GM23338 (cell line): ENCODE measurements at regions not wholly inside any gene's neighbourhood (a gene's known extent, or its start where the extent isn't known, plus 50 kb on each side); places are given as distances from the start of the nearest gene placed in this dataset.
A peak's percentile ranks its signal among the peaks of the same experiment; 100 is the strongest.

ENCODE experiments used
- ATAC-seq: fragments of 200-7000 bp; cut with Tn5 transposase; 3 replicates; pipeline ENCODE4 v1.9.1; 2020
- DNase-seq: peaks from one replicate; pipeline ENCODE4 v3.0.0-alpha.2; 2015; ENCODE audit warnings: low spot score
- H2AFZ ChIP-seq: fragments of 200-600 bp; sonication (generic); 2 replicates; pipeline ENCODE4 v1.8.0; 2016; ENCODE audit warnings: antibody characterized with exemption, mild to moderate bottlenecking, moderate library complexity
- H3F3A ChIP-seq: fragments of 200-600 bp; sonication (generic); replicated peaks from 2 replicates; pipeline ENCODE4 v1.8.0; 2017; ENCODE audit warnings: antibody characterized with exemption, mixed run types, low read depth
- H3K27ac ChIP-seq: fragments of 200-600 bp; sonication (generic); 2 replicates; pipeline ENCODE4 v1.6.1; 2016; ENCODE audit warnings: low read depth
- H3K27me3 ChIP-seq: fragments of 200-600 bp; sonication (generic); 2 replicates; pipeline ENCODE4 v1.8.0; 2016; ENCODE audit warnings: mild to moderate bottlenecking, mixed run types, moderate library complexity; ENCODE audit not compliant: insufficient read depth
- H3K36me3 ChIP-seq: fragments of 200-600 bp; sonication (generic); 2 replicates; pipeline ENCODE4 v1.8.0; 2016; ENCODE audit warnings: mild to moderate bottlenecking; ENCODE audit not compliant: insufficient read depth
- H3K4me1 ChIP-seq: fragments of 200-600 bp; sonication (generic); 2 replicates; pipeline ENCODE4 v1.8.0; 2016; ENCODE audit warnings: mild to moderate bottlenecking, moderate library complexity; ENCODE audit not compliant: insufficient read depth
- H3K4me2 ChIP-seq: fragments of 200-600 bp; sonication (generic); 2 replicates; pipeline ENCODE4 v1.7.1; 2017; ENCODE audit warnings: mixed run types
- H3K4me3 ChIP-seq: fragments of 200-600 bp; sonication (generic); 2 replicates; pipeline ENCODE4 v1.6.1; 2016; ENCODE audit warnings: mixed run types
- H3K79me2 ChIP-seq: fragments of 200-600 bp; sonication (generic); replicated peaks from 2 replicates; pipeline ENCODE4 v1.8.0; 2017; ENCODE audit warnings: mild to moderate bottlenecking; ENCODE audit not compliant: insufficient read depth
- H3K9me2 ChIP-seq: fragments of 200-600 bp; sonication (generic); 2 replicates; pipeline ENCODE4 v1.8.0; 2017; ENCODE audit not compliant: insufficient read depth
- H4K20me1 ChIP-seq: fragments of 200-600 bp; sonication (generic); replicated peaks from 2 replicates; pipeline ENCODE4 v1.8.0; 2017; ENCODE audit warnings: mild to moderate bottlenecking; ENCODE audit not compliant: insufficient read depth
- H3K27ac Mint-ChIP-seq: 2 replicates; pipeline ENCODE4 v1.8.0; 2020; ENCODE audit warnings: inconsistent platforms, mild to moderate bottlenecking, moderate library complexity, mixed read lengths
- H3K27me3 Mint-ChIP-seq: 3 replicates; pipeline ENCODE4 v1.8.0; 2022; ENCODE audit warnings: low read depth, mild to moderate bottlenecking, moderate library complexity, mixed read lengths, inconsistent platforms; ENCODE audit not compliant: insufficient read depth, poor library complexity
- H3K36me3 Mint-ChIP-seq: 3 replicates; pipeline ENCODE4 v1.8.0; 2021; ENCODE audit warnings: low read depth, mild to moderate bottlenecking, inconsistent platforms, moderate library complexity, mixed read lengths
- H3K4me1 Mint-ChIP-seq: 3 replicates; pipeline ENCODE4 v1.8.0; 2020; ENCODE audit warnings: mild to moderate bottlenecking, inconsistent platforms, mixed read lengths
- H3K4me3 Mint-ChIP-seq: 3 replicates; pipeline ENCODE4 v1.8.0; 2021; ENCODE audit warnings: moderate library complexity, mild to moderate bottlenecking, inconsistent platforms, mixed read lengths
- H3K9me3 Mint-ChIP-seq: 3 replicates; pipeline ENCODE4 v1.8.0; 2020; ENCODE audit warnings: moderate library complexity, mild to moderate bottlenecking, inconsistent platforms, mixed read lengths
- CREB1 ChIP-seq: fragments of 250-450 bp; sonication (Bioruptor Pico); IDR thresholded peaks from 2 replicates; pipeline ENCODE4 v1.5.0; 2020; ENCODE audit warnings: low read depth, mild to moderate bottlenecking, moderate library complexity
- EZH2 ChIP-seq: fragments of 200-600 bp; sonication (generic); IDR thresholded peaks from one replicate; pipeline ENCODE4 v1.8.0; 2017; ENCODE audit warnings: antibody characterized with exemption, mild to moderate bottlenecking, low read depth; ENCODE audit not compliant: unreplicated experiment
- EZH2phosphoT487 ChIP-seq: fragments of 200-600 bp; sonication (generic); IDR thresholded peaks from one replicate; pipeline ENCODE4 v1.8.1; 2018; ENCODE audit warnings: antibody characterized with exemption; ENCODE audit not compliant: unreplicated experiment
- JUNB ChIP-seq: IDR thresholded peaks from one replicate; pipeline ENCODE4 v1.6.1; 2016; ENCODE audit warnings: antibody characterized with exemption; ENCODE audit not compliant: unreplicated experiment
- NANOG ChIP-seq: IDR thresholded peaks from 2 replicates; pipeline ENCODE4 v1.6.1; 2016; ENCODE audit warnings: antibody characterized with exemption, borderline replicate concordance
- POLR2AphosphoS5 ChIP-seq: IDR thresholded peaks from 2 replicates; pipeline ENCODE4 v1.6.1; 2016; ENCODE audit warnings: antibody characterized with exemption, low read depth
- ZNF114 ChIP-seq: fragments of 250-450 bp; sonication (Bioruptor Pico); IDR thresholded peaks from 2 replicates; pipeline ENCODE4 v1.5.0; 2020; ENCODE audit warnings: mild to moderate bottlenecking, moderate library complexity
- ZNF331 ChIP-seq: fragments of 250-450 bp; sonication (Bioruptor Pico); IDR thresholded peaks from 2 replicates; pipeline ENCODE4 v1.5.0; 2020; ENCODE audit warnings: low read depth, mild to moderate bottlenecking, moderate library complexity
- TF ChIP-seq, protein P1 (sequence below), 2 experiments: fragments of 200-600 bp in 1 of 2; sonication (generic) in 1 of 2; conservative IDR thresholded peaks; 2 replicates each; pipeline versions ENCODE4 v1.5.1 to v1.6.1; 2016 to 2017; ENCODE audit warnings: antibody characterized with exemption in 2 of 2, low read depth in 2 of 2, mild to moderate bottlenecking in 2 of 2, moderate library complexity in 1 of 2
- TF ChIP-seq, protein P2 (sequence below): IDR thresholded peaks from one replicate; pipeline ENCODE4 v1.6.1; 2018; ENCODE audit warnings: antibody characterized with exemption; ENCODE audit not compliant: unreplicated experiment
- TF ChIP-seq, protein P3 (sequence below): IDR thresholded peaks from 2 replicates; pipeline ENCODE4 v1.6.1; 2016; ENCODE audit warnings: antibody characterized with exemption
- TF ChIP-seq, protein P4 (sequence below): fragments of 250-450 bp; sonication (Bioruptor Pico); IDR thresholded peaks from 2 replicates; pipeline ENCODE4 v1.5.0; 2020; ENCODE audit warnings: mild to moderate bottlenecking, moderate library complexity

DNA sequence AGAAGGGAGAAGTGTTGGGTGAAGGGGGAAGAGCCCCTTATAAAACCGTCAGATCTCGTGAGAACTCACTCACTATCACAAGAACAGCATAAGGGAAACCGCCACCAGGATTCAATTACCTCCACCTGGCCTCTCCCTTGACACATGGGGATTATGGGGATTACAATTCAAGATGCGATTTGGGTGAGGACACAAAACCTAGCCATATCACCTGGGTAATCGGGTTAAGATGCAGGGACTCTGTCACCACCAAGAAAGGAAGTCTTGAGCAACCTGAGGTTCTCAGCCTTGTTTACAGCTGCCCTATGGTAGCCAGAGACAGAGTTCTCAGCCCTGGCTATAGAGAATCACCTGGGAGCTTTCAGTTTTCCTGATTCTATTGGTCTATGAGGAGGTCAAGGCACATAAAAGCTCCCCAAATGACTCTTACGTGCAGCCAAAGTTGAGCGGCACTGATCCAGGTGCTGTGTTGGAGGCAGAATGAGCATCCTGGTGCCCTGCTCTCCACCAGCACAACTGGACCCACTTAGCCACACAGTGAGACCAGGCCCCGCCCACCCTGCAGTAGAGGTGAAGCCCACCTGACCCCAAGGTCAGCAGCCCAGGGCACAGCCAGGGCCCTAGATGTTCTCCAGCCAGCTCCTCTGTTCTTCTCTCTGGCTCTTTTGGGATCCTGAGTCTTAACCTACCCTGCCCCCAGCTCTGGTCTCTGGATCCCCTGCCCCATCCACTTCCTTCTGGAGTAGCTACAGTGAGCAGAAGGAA lies 138.5 kb upstream of the CDH5 start (continued):
- TF ChIP-seq ZNF114, result no peak
- no peak for TF ChIP-seq EZH2
- TF ChIP-seq NANOG, result no peak
- no peak for TF ChIP-seq JUNB
- no peak for TF ChIP-seq POLR2AphosphoS5

DNA sequence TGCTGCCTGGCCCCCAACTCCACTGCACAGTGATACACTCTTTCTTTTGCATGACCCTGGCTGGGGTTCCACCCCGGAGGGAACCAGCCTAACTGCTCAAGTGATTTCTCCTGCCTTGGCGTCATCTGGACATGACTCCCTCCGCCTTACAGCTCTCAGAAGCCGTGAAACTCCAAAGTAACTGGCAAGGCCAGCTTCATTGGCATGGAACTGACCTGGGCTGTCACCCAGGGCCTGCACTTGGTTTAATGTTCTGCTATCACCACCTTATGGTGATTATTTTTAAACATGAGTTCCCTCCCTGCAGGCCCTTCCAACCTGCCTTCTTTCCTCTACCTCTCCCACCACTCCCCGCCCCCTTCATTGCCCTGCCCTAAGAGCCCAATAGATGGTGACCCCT lies 139.7 kb upstream of the CDH5 start:
- H3K27ac Mint-ChIP-seq, result 0 out of 2 replicates have a peak overlapping the region, but pooled peaks have one; percentile 31
- no peaks in the 10 kb centered on the region for H4K20me1 ChIP-seq
- no peaks in the 10 kb centered on the region for H3K9me3 Mint-ChIP-seq
- H2AFZ ChIP-seq, result no peak overlapping the region
- no peaks in the 10 kb centered on the region for H3K36me3 ChIP-seq
- peaks cover 7% of the 10 kb centered on the region for H3K27me3 Mint-ChIP-seq
- H3K4me1 Mint-ChIP-seq, result no peaks in the 10 kb centered on the region; the same call in 1 of the 3 replicates
- no peaks in the 10 kb centered on the region for H3K36me3 Mint-ChIP-seq
- no peaks in the 10 kb centered on the region for H3K4me1 ChIP-seq
- H3K9me2 ChIP-seq, result no peaks in the 10 kb centered on the region
- H3K27ac ChIP-seq, result no peak overlapping the region
- no peak overlapping the region for H3K4me3 ChIP-seq
- DNase-seq (no peak), ATAC-seq (no peak)
- no peaks in the 10 kb centered on the region for H3K79me2 ChIP-seq
- H3K4me2 ChIP-seq, result no peak overlapping the region
- no peak overlapping the region for H3K4me3 Mint-ChIP-seq
- H3F3A ChIP-seq, result no peaks in the 10 kb centered on the region
- H3K27me3 ChIP-seq, result no peaks in the 10 kb centered on the region
- TF ChIP-seq, protein P1, sequence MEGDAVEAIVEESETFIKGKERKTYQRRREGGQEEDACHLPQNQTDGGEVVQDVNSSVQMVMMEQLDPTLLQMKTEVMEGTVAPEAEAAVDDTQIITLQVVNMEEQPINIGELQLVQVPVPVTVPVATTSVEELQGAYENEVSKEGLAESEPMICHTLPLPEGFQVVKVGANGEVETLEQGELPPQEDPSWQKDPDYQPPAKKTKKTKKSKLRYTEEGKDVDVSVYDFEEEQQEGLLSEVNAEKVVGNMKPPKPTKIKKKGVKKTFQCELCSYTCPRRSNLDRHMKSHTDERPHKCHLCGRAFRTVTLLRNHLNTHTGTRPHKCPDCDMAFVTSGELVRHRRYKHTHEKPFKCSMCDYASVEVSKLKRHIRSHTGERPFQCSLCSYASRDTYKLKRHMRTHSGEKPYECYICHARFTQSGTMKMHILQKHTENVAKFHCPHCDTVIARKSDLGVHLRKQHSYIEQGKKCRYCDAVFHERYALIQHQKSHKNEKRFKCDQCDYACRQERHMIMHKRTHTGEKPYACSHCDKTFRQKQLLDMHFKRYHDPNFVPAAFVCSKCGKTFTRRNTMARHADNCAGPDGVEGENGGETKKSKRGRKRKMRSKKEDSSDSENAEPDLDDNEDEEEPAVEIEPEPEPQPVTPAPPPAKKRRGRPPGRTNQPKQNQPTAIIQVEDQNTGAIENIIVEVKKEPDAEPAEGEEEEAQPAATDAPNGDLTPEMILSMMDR (conservative IDR thresholded peaks at IDR 0.05; ENCODE audit: low read depth in 2 of 2), result no peak
- TF ChIP-seq EZH2phosphoT487, result no peak
- no peak for TF ChIP-seq EZH2
- no peak for TF ChIP-seq CREB1 (CRISPR knock-in tag)
- no peak for TF ChIP-seq ZNF331 (CRISPR knock-in tag)
- TF ChIP-seq, protein P2, sequence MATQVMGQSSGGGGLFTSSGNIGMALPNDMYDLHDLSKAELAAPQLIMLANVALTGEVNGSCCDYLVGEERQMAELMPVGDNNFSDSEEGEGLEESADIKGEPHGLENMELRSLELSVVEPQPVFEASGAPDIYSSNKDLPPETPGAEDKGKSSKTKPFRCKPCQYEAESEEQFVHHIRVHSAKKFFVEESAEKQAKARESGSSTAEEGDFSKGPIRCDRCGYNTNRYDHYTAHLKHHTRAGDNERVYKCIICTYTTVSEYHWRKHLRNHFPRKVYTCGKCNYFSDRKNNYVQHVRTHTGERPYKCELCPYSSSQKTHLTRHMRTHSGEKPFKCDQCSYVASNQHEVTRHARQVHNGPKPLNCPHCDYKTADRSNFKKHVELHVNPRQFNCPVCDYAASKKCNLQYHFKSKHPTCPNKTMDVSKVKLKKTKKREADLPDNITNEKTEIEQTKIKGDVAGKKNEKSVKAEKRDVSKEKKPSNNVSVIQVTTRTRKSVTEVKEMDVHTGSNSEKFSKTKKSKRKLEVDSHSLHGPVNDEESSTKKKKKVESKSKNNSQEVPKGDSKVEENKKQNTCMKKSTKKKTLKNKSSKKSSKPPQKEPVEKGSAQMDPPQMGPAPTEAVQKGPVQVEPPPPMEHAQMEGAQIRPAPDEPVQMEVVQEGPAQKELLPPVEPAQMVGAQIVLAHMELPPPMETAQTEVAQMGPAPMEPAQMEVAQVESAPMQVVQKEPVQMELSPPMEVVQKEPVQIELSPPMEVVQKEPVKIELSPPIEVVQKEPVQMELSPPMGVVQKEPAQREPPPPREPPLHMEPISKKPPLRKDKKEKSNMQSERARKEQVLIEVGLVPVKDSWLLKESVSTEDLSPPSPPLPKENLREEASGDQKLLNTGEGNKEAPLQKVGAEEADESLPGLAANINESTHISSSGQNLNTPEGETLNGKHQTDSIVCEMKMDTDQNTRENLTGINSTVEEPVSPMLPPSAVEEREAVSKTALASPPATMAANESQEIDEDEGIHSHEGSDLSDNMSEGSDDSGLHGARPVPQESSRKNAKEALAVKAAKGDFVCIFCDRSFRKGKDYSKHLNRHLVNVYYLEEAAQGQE, result no peak
- TF ChIP-seq NANOG, result no peak
- no peak for TF ChIP-seq POLR2AphosphoS5
- TF ChIP-seq, protein P3, sequence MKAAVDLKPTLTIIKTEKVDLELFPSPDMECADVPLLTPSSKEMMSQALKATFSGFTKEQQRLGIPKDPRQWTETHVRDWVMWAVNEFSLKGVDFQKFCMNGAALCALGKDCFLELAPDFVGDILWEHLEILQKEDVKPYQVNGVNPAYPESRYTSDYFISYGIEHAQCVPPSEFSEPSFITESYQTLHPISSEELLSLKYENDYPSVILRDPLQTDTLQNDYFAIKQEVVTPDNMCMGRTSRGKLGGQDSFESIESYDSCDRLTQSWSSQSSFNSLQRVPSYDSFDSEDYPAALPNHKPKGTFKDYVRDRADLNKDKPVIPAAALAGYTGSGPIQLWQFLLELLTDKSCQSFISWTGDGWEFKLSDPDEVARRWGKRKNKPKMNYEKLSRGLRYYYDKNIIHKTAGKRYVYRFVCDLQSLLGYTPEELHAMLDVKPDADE, result no peak
- TF ChIP-seq, protein P4, sequence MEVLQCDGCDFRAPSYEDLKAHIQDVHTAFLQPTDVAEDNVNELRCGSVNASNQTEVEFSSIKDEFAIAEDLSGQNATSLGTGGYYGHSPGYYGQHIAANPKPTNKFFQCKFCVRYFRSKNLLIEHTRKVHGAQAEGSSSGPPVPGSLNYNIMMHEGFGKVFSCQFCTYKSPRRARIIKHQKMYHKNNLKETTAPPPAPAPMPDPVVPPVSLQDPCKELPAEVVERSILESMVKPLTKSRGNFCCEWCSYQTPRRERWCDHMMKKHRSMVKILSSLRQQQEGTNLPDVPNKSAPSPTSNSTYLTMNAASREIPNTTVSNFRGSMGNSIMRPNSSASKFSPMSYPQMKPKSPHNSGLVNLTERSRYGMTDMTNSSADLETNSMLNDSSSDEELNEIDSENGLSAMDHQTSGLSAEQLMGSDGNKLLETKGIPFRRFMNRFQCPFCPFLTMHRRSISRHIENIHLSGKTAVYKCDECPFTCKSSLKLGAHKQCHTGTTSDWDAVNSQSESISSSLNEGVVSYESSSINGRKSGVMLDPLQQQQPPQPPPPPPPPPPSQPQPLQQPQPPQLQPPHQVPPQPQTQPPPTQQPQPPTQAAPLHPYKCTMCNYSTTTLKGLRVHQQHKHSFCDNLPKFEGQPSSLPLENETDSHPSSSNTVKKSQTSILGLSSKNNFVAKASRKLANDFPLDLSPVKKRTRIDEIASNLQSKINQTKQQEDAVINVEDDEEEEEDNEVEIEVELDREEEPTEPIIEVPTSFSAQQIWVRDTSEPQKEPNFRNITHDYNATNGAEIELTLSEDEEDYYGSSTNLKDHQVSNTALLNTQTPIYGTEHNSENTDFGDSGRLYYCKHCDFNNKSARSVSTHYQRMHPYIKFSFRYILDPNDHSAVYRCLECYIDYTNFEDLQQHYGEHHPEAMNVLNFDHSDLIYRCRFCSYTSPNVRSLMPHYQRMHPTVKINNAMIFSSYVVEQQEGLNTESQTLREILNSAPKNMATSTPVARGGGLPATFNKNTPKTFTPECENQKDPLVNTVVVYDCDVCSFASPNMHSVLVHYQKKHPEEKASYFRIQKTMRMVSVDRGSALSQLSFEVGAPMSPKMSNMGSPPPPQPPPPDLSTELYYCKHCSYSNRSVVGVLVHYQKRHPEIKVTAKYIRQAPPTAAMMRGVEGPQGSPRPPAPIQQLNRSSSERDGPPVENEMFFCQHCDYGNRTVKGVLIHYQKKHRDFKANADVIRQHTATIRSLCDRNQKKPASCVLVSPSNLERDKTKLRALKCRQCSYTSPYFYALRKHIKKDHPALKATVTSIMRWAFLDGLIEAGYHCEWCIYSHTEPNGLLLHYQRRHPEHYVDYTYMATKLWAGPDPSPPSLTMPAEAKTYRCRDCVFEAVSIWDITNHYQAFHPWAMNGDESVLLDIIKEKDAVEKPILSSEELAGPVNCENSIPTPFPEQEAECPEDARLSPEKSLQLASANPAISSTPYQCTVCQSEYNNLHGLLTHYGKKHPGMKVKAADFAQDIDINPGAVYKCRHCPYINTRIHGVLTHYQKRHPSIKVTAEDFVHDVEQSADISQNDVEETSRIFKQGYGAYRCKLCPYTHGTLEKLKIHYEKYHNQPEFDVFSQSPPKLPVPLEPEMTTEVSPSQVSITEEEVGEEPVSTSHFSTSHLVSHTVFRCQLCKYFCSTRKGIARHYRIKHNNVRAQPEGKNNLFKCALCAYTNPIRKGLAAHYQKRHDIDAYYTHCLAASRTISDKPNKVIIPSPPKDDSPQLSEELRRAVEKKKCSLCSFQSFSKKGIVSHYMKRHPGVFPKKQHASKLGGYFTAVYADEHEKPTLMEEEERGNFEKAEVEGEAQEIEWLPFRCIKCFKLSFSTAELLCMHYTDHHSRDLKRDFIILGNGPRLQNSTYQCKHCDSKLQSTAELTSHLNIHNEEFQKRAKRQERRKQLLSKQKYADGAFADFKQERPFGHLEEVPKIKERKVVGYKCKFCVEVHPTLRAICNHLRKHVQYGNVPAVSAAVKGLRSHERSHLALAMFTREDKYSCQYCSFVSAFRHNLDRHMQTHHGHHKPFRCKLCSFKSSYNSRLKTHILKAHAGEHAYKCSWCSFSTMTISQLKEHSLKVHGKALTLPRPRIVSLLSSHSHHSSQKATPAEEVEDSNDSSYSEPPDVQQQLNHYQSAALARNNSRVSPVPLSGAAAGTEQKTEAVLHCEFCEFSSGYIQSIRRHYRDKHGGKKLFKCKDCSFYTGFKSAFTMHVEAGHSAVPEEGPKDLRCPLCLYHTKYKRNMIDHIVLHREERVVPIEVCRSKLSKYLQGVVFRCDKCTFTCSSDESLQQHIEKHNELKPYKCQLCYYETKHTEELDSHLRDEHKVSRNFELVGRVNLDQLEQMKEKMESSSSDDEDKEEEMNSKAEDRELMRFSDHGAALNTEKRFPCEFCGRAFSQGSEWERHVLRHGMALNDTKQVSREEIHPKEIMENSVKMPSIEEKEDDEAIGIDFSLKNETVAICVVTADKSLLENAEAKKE (CRISPR knock-in tag), result no peak
- no peak for TF ChIP-seq JUNB
